H1 (cell line): ENCODE measurements at regions not wholly inside any gene's neighbourhood (a gene's known extent, or its start where the extent isn't known, plus 50 kb on each side); places are given as distances from the start of the nearest gene placed in this dataset.

Source experiments
- BACH1 ChIP-seq: IDR thresholded peaks from 2 replicates; pipeline ENCODE4 v1.6.1; 2012; ENCODE audit warnings: low read length, improper control_type of control experiment
- FOSL1 ChIP-seq: IDR thresholded peaks from 2 replicates; pipeline ENCODE4 v1.6.1; 2011; ENCODE audit warnings: mild to moderate bottlenecking, low read depth, low read length, moderate library complexity; ENCODE audit not compliant: insufficient read depth
- HDAC2 ChIP-seq, 2 experiments: fragments of 300-600 bp in 1 of 2; sonication (generic) in 1 of 2; IDR thresholded peaks; 2 replicates each; pipeline ENCODE4 v1.6.1; 2011 to 2012; ENCODE audit warnings: low read depth in 2 of 2, low read length in 2 of 2, mild to moderate bottlenecking in 2 of 2, moderate library complexity in 2 of 2, borderline replicate concordance in 1 of 2, inconsistent platforms in 1 of 2
- KDM1A ChIP-seq: fragments of 200-600, 300-600 bp; sonication (generic); IDR thresholded peaks from 2 replicates; pipeline ENCODE4 v1.7.1; 2016; ENCODE audit warnings: mild to moderate bottlenecking, low read length, borderline replicate concordance
- POLR2A ChIP-seq, 2 experiments: IDR thresholded peaks; 1 replicate in 1 of 2; 2 replicates in 1 of 2; pipeline ENCODE4 v1.6.1; 2011; ENCODE audit warnings: low read depth in 2 of 2, low read length in 2 of 2, mild to moderate bottlenecking in 2 of 2; ENCODE audit errors: control extremely low read depth in 1 of 2
- POLR2AphosphoS5 ChIP-seq: IDR thresholded peaks from 2 replicates; pipeline ENCODE4 v1.6.1; 2011; ENCODE audit warnings: low read depth, low read length
- RFX5 ChIP-seq: IDR thresholded peaks from 2 replicates; pipeline ENCODE4 v1.6.1; 2011; ENCODE audit warnings: low read depth, low read length, improper control_type of control experiment, borderline replicate concordance
- TF ChIP-seq, protein P1 (sequence below), 3 experiments: IDR thresholded peaks; 1 replicate in 2 of 3; 2 replicates in 1 of 3; pipeline versions ENCODE4 v1.5.1 to v1.6.1; 2011; ENCODE audit warnings: low read length in 3 of 3, mild to moderate bottlenecking in 3 of 3, inconsistent platforms in 2 of 3, low read depth in 1 of 3, moderate library complexity in 1 of 3; ENCODE audit not compliant: insufficient read depth in 1 of 3; ENCODE audit errors: control extremely low read depth in 1 of 3
- TF ChIP-seq, protein P2 (sequence below): IDR thresholded peaks from 2 replicates; pipeline ENCODE4 v1.6.1; 2012; ENCODE audit warnings: inconsistent platforms

DNA sequence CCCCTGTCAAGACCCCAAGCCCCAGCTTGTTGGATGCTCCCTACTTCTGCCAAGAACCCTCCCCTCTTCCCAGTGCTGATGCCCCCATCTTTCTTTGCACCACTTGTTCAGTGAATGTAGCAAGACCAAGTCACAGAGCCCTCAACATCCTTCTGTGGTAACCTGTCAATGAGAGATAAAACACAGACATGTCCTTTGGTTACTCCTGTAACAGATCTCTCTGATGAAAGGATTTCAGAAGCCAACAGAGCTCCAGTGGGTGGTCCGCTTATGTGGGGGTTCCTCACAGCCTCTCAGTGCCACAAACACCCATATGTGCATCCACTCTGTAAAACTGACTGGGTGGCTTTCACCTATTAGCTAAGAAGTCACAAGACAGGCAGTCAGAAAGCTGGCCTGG, 93.2 kb upstream of the CST7 start:
- TF ChIP-seq, protein P1, sequence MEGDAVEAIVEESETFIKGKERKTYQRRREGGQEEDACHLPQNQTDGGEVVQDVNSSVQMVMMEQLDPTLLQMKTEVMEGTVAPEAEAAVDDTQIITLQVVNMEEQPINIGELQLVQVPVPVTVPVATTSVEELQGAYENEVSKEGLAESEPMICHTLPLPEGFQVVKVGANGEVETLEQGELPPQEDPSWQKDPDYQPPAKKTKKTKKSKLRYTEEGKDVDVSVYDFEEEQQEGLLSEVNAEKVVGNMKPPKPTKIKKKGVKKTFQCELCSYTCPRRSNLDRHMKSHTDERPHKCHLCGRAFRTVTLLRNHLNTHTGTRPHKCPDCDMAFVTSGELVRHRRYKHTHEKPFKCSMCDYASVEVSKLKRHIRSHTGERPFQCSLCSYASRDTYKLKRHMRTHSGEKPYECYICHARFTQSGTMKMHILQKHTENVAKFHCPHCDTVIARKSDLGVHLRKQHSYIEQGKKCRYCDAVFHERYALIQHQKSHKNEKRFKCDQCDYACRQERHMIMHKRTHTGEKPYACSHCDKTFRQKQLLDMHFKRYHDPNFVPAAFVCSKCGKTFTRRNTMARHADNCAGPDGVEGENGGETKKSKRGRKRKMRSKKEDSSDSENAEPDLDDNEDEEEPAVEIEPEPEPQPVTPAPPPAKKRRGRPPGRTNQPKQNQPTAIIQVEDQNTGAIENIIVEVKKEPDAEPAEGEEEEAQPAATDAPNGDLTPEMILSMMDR (IDR thresholded peaks at IDR 0.05; ENCODE audit: control extremely low read depth in 1 of 3, insufficient read depth in 1 of 3, low read depth in 1 of 3, low read length in 3 of 3): no peak
- no peak for TF ChIP-seq KDM1A
- no peak for TF ChIP-seq HDAC2 (IDR thresholded peaks at IDR 0.05; ENCODE audit: borderline replicate concordance in 1 of 2, low read depth in 2 of 2, low read length in 2 of 2)
- no peak for TF ChIP-seq BACH1
- no peak for TF ChIP-seq FOSL1
- TF ChIP-seq POLR2A (IDR thresholded peaks at IDR 0.05; ENCODE audit: control extremely low read depth in 1 of 2, low read depth in 2 of 2, low read length in 2 of 2): no peak
- TF ChIP-seq, protein P2, sequence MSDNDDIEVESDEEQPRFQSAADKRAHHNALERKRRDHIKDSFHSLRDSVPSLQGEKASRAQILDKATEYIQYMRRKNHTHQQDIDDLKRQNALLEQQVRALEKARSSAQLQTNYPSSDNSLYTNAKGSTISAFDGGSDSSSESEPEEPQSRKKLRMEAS: no peak
- TF ChIP-seq POLR2AphosphoS5: no peak
- no peak for TF ChIP-seq RFX5
